GM21423 (cell line): ENCODE measurements at regions not wholly inside any gene's neighbourhood (a gene's known extent, or its start where the extent isn't known, plus 50 kb on each side); places are given as distances from the start of the nearest gene placed in this dataset.

Source experiments
- ATAC-seq: cut with Tn5 transposase; IDR thresholded peaks from one replicate; pipeline ENCODE4 v1.9.1; 2021; ENCODE audit warnings: mild to moderate bottlenecking, moderate library complexity; ENCODE audit not compliant: unreplicated experiment

GRCh38 chr18:38948436-38948835, 1382.8 kb upstream of the CELF4 start:
- ATAC-seq, result no peak

GRCh38 chr18:38944446-38945024, 1378.9 kb upstream of the CELF4 start:
- ATAC-seq, result no peak

GRCh38 chr18:38941711-38942561, 1376.3 kb upstream of the CELF4 start:
- peak; percentile 5 for ATAC-seq

- peak; percentile 85 for ATAC-seq
Measured at GRCh38 chr18:38940863-38941531, 1375.4 kb upstream of the CELF4 start.

- ATAC-seq, result peak; percentile 16
Measured at GRCh38 chr18:38940475-38940862, 1374.9 kb upstream of the CELF4 start.

- peak; percentile 89 for ATAC-seq
Measured at GRCh38 chr18:38933910-38934510, 1368.4 kb upstream of the CELF4 start.

- ATAC-seq, result peak; percentile 41
Measured at GRCh38 chr18:38933322-38933721, 1367.7 kb upstream of the CELF4 start.

GRCh38 chr18:38932752-38933151, 1367.2 kb upstream of the CELF4 start:
- ATAC-seq, result peak; percentile 45

- no peak for ATAC-seq
Measured at GRCh38 chr18:38931754-38932050, 1366.1 kb upstream of the CELF4 start.

GRCh38 chr18:38930881-38931753, 1365.5 kb upstream of the CELF4 start:
- ATAC-seq, result no peak

GRCh38 chr18:38923540-38923939, 1357.9 kb upstream of the CELF4 start:
- no peak for ATAC-seq

- no peak for ATAC-seq
Measured at GRCh38 chr18:38923126-38923525, 1357.5 kb upstream of the CELF4 start.

GRCh38 chr18:38909972-38910371, 1344.4 kb upstream of the CELF4 start:
- ATAC-seq, result no peak

GRCh38 chr18:38902796-38903195, 1337.2 kb upstream of the CELF4 start:
- no peak for ATAC-seq

- ATAC-seq, result no peak
Measured at GRCh38 chr18:38900445-38900844, 1334.8 kb upstream of the CELF4 start.

- ATAC-seq, result no peak
Measured at GRCh38 chr18:38900031-38900430, 1334.4 kb upstream of the CELF4 start.

GRCh38 chr18:38899252-38899651, 1333.7 kb upstream of the CELF4 start:
- ATAC-seq, result no peak

- ATAC-seq, result no peak
Measured at GRCh38 chr18:38898167-38898566, 1332.6 kb upstream of the CELF4 start.

- no peak for ATAC-seq
Measured at GRCh38 chr18:38895560-38895959, 1330.0 kb upstream of the CELF4 start.

- ATAC-seq, result no peak
Measured at GRCh38 chr18:38887671-38888020, 1322.0 kb upstream of the CELF4 start.
